NCI-H82 (cell line): ENCODE measurements at regions not wholly inside any gene's neighbourhood (a gene's known extent, or its start where the extent isn't known, plus 50 kb on each side); places are given as distances from the start of the nearest gene placed in this dataset.

Experiments
- DNase-seq: peaks from one replicate; lab custom pipeline; 2025; lab: John Stamatoyannopoulos, UW

GRCh38 chr18:71729611-71730010 is 814.5 kb downstream of the CBLN2 start:
- DNase-seq: no peak

DNA sequence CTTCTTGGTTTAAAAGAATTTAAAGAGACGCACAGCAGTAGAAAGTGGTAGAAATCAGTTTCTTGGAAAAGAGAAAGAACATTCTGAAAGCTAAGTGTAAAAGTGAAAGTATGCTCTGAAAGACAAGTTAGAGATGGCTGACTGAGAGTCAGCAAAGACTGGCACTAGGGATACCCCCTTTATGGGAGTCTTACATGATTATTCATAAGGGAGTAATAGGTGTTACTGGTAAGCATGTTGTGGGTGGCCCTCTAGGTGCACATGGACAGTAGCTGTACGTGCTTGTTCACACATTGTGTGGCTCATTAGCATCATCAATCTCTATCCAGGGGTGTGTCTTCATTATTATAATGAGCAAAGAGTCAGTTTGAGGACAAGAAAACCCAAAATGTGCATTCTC is 816.2 kb downstream of the CBLN2 start:
- DNase-seq: no peak

GRCh38 chr18:71725256-71725655 is 818.9 kb downstream of the CBLN2 start:
- DNase-seq: no peak

DNA sequence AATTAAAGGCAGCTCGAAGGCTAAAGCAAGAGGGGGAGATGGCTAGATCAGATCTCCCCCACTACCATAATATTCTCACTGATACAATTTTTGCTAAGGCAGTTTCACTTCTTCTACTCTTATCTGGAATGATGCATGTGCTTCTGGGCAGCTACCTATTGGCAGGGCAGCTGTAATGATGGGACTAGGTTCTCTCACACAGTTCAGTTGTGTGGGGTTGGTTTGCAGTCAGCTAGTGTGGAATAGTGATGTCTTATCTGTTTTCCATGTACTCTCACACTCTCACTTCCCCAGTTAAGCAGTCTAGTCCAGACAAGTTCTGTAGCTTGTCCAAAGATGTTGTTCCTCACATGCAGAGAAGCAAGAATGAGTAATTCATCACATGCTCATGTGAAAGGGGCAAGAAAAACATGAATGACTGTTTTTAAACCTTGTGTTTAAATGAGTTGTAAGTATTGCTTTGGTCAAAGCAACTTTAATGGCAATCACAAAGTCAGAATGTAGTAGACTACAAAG is 836.1 kb downstream of the CBLN2 start:
- no peak for DNase-seq

DNA sequence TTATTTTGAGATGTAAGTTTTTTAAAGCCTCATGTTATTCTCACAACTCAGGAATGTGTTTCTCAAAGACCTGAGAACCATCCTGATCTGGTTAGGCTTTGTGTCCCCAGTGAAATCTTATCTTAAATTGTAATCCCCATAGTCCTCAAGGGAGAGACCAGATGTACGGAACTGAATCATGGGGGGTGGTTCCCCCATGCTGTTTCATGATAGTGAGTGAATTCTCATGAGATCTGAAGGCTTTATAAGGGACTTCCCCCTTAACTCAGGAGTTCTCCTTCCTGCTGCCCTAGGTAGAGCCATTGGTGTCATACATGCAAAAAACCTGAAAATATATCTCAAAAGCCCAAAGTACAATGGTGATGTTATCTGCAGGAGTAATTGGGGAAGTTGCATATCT is 836.7 kb downstream of the CBLN2 start:
- DNase-seq: no peak

DNA sequence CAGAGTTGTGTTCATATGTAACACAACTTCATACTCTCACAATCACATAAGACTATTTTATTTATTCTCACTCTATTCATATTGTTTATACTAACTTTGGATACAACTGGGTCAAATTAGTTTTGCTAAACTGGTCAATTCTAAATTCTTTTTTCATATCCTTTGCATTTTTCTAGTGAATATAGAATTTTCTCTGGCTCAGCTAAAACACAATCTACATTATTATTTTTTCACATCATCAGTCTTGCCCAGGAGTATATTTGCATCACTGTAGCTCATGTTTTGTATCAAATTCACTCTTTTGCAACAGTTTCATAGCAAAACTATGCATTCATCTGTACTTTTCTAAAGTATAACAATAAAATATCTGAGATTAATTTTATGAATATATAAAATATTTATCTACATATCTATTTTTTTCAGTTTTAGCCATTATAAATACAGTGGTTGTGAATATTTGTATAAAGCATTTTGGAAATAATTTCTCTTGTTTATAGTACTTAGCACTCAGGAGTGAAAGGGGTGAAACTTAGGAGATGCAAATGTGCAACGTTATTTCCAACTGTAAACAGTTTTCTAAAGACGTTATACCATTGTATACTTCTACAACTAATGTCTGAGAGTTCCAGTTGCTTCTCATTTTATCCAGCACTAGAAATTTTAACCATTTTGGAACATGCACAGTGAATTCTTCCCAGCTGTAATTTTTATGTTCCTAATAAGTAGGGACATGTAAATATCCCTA is 854.6 kb downstream of the CBLN2 start:
- DNase-seq: no peak

GRCh38 chr18:71682591-71682990 is 861.6 kb downstream of the CBLN2 start:
- DNase-seq: no peak

- no peak for DNase-seq
Observed at GRCh38 chr18:71678144-71678543, 866.0 kb downstream of the CBLN2 start.

DNA sequence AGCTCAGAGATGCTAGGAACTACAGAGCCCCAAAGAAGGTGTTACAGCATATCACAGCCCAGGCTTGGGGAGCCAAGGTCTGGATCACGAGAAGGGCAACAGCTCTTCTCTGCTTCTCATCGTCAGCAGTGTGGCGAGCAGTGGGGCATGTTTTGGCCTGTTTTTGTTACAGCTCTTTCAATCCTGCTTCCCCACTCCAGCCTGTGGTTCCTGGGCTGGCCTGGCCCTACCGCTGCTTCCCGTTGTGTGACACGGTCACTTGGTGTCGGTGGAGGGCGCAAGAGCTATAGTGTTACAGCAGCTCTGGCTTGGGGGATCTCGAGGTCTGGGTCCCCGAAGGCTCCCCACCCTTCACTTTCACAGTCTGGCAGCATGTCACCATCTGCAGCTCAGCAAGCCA is 870.2 kb downstream of the CBLN2 start:
- DNase-seq: no peak

GRCh38 chr18:71673498-71673897 is 870.6 kb downstream of the CBLN2 start:
- no peak for DNase-seq

- DNase-seq: no peak
Observed at GRCh38 chr18:71666481-71666880, 877.7 kb downstream of the CBLN2 start.

- DNase-seq: no peak
Observed at GRCh38 chr18:71665131-71665530, 879.0 kb downstream of the CBLN2 start.

DNA sequence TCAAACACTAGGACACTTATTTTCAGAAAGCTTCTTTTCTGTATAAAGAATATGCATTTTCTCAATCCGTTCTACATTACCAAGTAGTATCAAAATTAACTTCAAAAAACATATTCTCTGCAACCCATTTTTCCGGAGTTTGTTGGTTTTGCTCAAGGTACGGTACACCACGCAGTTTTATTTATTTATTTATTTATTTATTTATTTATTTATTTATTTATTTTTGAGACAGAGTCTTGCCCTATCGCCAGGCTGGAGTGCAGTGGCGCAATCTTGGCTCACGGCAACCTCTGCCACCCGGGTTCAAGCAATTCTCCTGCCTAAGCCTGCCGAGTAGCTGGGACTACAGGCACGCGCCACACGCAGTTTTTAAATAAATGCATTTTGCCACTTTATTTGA is 900.3 kb downstream of the CBLN2 start:
- DNase-seq: no peak

DNA sequence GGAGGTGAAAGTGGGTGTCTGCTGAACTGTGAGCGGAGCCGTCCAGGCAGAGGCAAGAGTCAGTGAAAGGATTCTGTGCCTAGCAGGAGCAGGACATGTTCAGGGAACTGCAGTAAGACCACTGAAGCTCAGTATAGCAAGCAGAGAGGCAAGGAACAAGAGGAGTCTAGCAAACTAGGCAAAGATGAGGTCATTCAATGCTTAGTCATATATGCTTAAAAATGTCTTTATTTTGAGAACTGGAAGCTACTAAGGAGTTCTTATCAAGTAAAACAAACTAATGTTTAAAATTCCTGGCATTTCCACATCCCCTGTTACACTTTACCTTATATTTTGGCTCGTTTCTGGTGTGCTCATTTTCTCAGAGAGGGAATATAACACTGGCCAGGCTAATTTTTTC is 913.4 kb downstream of the CBLN2 start:
- no peak for DNase-seq

DNA sequence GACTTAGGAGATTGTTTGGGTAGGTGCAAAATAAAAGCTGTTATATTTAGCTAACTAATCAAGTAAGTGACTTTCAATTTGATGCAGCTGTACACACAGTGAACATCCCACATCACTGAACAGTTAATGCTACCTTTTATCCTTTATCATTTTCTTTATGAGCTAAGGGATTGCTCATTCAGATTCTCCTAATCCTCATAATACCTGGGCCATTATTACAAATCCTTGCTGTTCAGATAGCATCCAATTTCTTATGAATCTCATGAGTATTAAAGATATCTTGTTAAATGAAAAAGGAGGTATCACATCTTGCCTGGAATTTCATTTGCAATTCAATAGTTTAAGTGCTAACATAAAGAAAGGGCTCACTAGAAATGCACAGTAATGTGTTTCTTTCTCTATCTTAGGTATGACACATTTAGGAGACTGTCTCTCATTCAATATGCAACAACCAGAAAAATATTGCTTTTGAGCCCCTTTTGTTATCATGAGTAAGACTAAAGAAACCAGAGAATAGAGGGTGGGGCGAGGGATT is 918.5 kb downstream of the CBLN2 start:
- no peak for DNase-seq

DNA sequence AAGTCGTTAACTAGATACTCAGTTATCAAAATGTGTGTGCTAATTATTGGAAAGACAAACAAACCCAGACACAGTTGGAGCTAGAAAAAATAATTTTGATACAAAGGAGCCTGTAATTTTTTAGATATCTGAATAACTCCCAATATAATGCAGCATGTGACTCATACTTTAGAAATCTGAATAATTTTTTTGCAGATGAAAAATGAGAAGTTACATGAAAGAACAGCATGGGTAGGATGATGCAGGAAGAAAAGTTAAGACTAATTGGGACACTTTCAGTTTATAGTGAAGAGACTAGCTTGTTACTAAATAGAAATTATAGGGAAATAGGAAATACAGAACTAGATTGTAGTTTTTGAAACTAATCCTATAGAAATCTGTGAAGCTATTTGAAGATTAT is 945.8 kb downstream of the CBLN2 start:
- no peak for DNase-seq

GRCh38 chr18:71597219-71597618 is 946.9 kb downstream of the CBLN2 start:
- DNase-seq: no peak

DNA sequence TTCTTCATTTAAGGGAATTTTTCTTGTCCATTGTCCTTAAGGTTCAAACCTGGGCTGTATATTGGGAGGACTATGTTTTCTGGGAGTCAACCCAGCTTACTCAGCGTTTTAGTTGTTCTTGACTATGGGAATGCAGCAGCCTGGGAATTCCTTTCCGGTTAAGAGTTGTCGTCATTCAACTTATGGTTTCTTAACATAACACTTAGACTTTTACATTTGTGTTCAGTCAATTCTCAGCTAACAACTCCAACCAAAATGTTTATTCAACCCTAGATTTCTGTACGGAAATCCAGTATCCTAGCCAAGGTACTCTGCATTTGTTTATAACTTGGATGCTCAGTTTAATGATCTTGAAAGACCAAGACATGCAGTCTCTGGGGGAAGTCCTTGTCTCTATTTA is 960.9 kb downstream of the CBLN2 start:
- DNase-seq: no peak

GRCh38 chr18:71554686-71555085 is 989.5 kb downstream of the CBLN2 start:
- no peak for DNase-seq

DNA sequence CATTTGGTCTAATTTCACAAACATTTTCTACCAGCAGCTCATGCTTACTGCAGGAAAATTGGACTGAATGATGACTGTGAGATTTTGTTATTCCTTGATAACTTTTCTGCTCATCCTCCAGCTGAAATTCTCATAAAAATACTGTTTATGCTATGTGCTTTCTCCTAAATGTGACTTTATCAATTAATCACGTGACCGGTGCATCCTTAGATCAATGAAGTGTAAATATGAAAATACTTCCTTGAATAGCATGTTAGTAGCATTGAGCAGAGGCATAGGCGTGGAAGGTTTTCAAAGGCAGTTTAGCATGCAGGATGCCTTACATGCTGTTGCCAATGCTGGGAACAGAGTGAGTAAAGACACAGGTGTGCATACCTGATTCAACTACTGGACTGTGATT is 1002.5 kb downstream of the CBLN2 start:
- no peak for DNase-seq

- no peak for DNase-seq
Observed at GRCh38 chr18:71529703-71530303, 1014.3 kb downstream of the CBLN2 start.

GRCh38 chr18:71523483-71524435 is 1020.4 kb downstream of the CBLN2 start:
- DNase-seq: no peak
